Nephron (organoid): ENCODE measurements at regions not wholly inside any gene's neighbourhood (a gene's known extent, or its start where the extent isn't known, plus 50 kb on each side); places are given as distances from the start of the nearest gene placed in this dataset.

Experiments used
- H3K27ac Mint-ChIP-seq, 3 experiments: 2 replicates each; pipeline ENCODE4 v1.8.0; 2020; ENCODE audit warnings: mixed read lengths in 3 of 3, mild to moderate bottlenecking in 2 of 3, moderate library complexity in 1 of 3
- H3K27me3 Mint-ChIP-seq: 2 replicates; pipeline ENCODE4 v1.8.0; 2021; ENCODE audit warnings: low read depth, mild to moderate bottlenecking, moderate library complexity, mixed read lengths
- H3K36me3 Mint-ChIP-seq: 2 replicates; pipeline ENCODE4 v1.8.0; 2020; ENCODE audit warnings: low read depth, mixed read lengths
- H3K4me1 Mint-ChIP-seq: 2 replicates; pipeline ENCODE4 v1.8.0; 2020; ENCODE audit warnings: mixed read lengths
- H3K4me3 Mint-ChIP-seq, 3 experiments: 2 replicates each; pipeline ENCODE4 v1.8.0; 2020; ENCODE audit warnings: mild to moderate bottlenecking in 3 of 3, mixed read lengths in 3 of 3, moderate library complexity in 2 of 3
- H3K9me3 Mint-ChIP-seq: 2 replicates; pipeline ENCODE4 v1.8.0; 2020; ENCODE audit warnings: mixed read lengths
- TF ChIP-seq, protein P1 (sequence below), 3 experiments: fragments of 200-600 bp; sonication (generic); IDR thresholded peaks; one replicate each; pipeline ENCODE4 v1.5.0; 2021; ENCODE audit warnings: antibody characterized with exemption in 3 of 3; ENCODE audit not compliant: unreplicated experiment in 3 of 3

DNA sequence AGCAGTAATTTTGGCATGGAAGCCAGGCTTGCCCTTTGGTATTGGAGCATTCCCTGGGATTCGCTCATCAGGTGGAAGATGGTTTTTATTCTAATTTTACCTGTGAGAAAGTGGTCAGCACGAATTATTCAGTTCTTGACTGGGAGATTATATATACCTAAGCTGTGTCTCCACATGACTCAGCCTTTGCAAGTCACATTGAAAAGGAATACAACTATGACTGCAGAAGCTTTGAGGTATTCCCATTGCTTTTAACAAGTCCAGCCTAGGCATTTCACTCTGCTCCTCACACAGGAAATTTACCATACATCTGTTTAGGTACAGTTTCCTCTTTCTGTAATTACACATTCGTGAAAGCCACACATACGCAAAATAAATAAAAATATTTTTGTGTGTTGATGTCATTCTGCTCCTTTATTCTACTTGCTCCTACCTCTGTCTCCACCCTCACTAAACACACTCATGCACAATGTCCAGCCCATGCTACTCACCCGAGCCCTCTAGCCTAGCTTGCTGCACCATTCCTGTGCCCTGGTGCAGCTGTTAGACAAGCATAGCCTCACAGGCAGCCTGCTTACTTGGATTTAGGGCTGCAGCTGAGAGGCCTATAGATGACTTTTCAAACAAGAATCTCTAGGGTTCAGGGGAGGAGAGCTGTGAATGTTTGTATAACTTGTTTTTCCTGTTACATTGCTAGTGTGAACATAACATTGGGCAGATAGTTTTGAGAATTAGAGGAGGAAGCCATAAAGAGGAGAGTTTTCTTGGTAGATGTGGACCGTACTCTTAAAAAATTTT, 504.4 kb upstream of the FAT1 start:
- no peaks in the 10 kb centered on the region for H3K27me3 Mint-ChIP-seq
- TF ChIP-seq, protein P1, sequence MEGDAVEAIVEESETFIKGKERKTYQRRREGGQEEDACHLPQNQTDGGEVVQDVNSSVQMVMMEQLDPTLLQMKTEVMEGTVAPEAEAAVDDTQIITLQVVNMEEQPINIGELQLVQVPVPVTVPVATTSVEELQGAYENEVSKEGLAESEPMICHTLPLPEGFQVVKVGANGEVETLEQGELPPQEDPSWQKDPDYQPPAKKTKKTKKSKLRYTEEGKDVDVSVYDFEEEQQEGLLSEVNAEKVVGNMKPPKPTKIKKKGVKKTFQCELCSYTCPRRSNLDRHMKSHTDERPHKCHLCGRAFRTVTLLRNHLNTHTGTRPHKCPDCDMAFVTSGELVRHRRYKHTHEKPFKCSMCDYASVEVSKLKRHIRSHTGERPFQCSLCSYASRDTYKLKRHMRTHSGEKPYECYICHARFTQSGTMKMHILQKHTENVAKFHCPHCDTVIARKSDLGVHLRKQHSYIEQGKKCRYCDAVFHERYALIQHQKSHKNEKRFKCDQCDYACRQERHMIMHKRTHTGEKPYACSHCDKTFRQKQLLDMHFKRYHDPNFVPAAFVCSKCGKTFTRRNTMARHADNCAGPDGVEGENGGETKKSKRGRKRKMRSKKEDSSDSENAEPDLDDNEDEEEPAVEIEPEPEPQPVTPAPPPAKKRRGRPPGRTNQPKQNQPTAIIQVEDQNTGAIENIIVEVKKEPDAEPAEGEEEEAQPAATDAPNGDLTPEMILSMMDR (IDR thresholded peaks at IDR 0.05; ENCODE audit: unreplicated experiment in 3 of 3): no peak
- H3K4me3 Mint-ChIP-seq: no peak overlapping the region
- no peaks in the 10 kb centered on the region for H3K9me3 Mint-ChIP-seq
- no peaks in the 10 kb centered on the region for H3K4me1 Mint-ChIP-seq
- H3K27ac Mint-ChIP-seq: peak overlapping the region in 1 of 3 experiments; percentile 15
- no peaks in the 10 kb centered on the region for H3K36me3 Mint-ChIP-seq

DNA sequence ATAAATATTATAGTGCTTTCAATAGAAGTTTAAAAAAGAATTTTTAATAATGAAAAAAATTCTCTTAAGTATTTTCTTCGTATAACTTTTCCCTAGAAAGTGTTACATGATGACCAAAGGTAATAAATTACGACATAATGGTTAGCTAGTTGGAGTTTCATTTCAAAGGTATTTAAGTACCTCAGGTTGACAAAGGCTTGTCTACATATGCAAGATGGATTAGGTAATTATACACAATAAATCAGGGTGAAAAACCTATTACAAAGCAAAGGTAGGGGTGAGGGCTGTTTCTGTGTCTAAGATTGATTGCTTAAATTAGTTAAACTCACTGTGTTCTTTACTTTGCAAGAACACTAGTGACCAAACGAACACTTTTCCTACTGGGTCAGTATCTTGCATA, 508.5 kb upstream of the FAT1 start:
- peaks cover 2% of the 10 kb centered on the region for H3K27me3 Mint-ChIP-seq
- no peak overlapping the region for H3K4me3 Mint-ChIP-seq
- H3K36me3 Mint-ChIP-seq: no peaks in the 10 kb centered on the region
- TF ChIP-seq, protein P1 (IDR thresholded peaks at IDR 0.05; ENCODE audit: unreplicated experiment in 3 of 3): no peak
- H3K27ac Mint-ChIP-seq: no peak overlapping the region
- H3K4me1 Mint-ChIP-seq: peaks cover 9% of the 10 kb centered on the region
- H3K9me3 Mint-ChIP-seq: no peaks in the 10 kb centered on the region

DNA sequence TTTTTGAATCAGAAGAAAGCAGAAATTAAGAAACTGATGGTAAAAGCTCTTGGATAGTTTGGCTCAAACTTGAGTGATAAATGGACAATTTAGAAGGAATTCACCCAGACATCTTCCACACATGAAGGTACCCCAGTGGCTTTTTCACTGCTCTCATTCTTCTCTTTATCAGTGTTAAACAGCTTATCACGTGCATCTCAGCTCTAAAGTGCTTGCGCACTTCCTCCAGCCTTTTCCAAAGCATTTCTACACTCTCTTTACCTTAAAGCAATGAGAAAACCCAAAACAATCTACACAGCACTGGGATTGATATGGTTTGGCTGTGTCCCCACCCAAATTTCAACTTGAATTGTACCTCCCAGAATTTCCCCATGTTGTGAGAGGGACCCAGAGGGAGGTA, 509.1 kb upstream of the FAT1 start:
- Mint-ChIP-seq H3K27ac (no peak overlapping the region), H3K36me3 (no peaks in the 10 kb centered on the region), H3K4me3 (no peak overlapping the region), H3K9me3 (no peaks in the 10 kb centered on the region), H3K27me3 (peaks cover 4% of the 10 kb centered on the region), H3K4me1 (peaks cover 9% of the 10 kb centered on the region)
- TF ChIP-seq, protein P1 (IDR thresholded peaks at IDR 0.05; ENCODE audit: unreplicated experiment in 3 of 3): no peak

DNA sequence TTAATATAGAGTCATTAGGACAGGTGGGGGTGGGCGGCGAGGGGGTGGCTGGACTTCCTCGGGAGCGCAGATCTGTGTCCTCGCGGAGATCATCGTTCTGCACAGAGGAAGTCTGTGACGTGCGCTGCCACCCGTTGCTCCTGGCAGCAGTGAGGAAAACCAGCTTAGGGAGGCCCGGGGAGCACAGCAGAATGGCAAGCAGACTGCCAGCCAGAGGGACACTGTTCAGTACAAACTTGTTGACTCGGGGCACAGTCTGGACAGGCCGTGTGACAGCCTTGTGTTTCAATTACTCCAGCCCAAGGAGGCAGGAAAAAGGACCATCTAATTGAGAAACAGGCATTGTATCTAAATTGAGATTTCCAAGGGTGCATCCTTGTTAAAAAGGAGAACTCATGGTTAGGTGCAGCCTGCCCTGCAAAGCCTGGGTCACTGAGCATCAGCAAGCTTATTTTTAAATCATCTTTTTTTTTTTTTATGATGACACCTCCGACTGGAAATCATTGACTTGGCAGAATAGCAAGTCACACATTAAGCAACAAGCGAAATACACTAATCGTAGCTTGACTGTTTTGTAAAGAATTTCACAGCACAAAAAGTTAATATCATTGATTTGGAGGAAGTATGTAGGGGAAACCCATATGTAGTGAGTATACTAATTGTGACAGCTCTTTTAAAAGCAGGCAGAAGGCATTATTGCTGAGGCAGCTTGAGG, 512.0 kb upstream of the FAT1 start:
- Mint-ChIP-seq H3K4me1 (peaks cover 9% of the 10 kb centered on the region), H3K36me3 (no peaks in the 10 kb centered on the region), H3K9me3 (no peaks in the 10 kb centered on the region), H3K27me3 (peaks cover 4% of the 10 kb centered on the region), H3K27ac (peak overlapping the region in 1 of 3 experiments; percentile 23), H3K4me3 (no peak overlapping the region)
- TF ChIP-seq, protein P1 (IDR thresholded peaks at IDR 0.05; ENCODE audit: unreplicated experiment in 3 of 3): no peak

DNA sequence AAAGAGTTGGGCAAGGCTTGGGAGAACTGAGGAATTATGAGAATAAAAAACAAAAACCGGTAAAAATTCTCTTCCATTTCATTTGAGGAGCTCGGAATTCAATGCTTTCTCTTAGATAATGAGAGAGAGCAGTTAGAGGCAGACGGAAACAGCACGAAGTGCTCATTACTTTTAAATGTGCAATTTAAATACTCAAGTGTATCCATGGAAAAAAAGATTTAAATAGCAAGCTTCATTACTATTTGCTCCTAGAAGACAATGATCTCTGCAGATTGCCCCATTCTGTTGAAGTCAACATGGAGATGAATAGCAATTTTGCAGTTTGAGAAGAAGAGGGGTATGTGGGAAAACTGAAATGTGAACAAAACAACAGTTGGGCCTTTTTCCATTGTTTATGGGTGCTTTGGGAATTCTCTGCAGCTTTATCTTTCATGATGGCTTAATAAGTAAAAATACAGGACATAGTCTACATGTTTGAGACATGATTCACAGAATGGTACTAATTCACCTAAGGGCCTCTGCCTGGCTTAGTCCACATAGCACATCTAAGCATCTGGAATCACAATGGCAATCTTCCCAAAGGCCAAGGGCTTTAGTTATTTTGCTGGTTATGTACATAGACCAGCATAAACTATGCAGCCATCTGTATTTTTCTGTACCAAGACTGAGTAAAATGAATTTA, 512.7 kb upstream of the FAT1 start:
- TF ChIP-seq, protein P1 (IDR thresholded peaks at IDR 0.05; ENCODE audit: unreplicated experiment in 3 of 3): no peak
- peaks cover 4% of the 10 kb centered on the region for H3K27me3 Mint-ChIP-seq
- H3K9me3 Mint-ChIP-seq: no peaks in the 10 kb centered on the region
- H3K27ac Mint-ChIP-seq: peak overlapping the region in 1 of 3 experiments; percentile 23
- no peak overlapping the region for H3K4me3 Mint-ChIP-seq
- peaks cover 9% of the 10 kb centered on the region for H3K4me1 Mint-ChIP-seq
- no peaks in the 10 kb centered on the region for H3K36me3 Mint-ChIP-seq
